Neural progenitor cell (in vitro differentiated cells): ENCODE measurements at regions not wholly inside any gene's neighbourhood (a gene's known extent, or its start where the extent isn't known, plus 50 kb on each side); places are given as distances from the start of the nearest gene placed in this dataset.

Experiments used
- DNase-seq: peaks from one replicate; pipeline ENCODE4 v3.0.0-alpha.2; 2016; ENCODE audit warnings: low spot score
- H2AFZ ChIP-seq: fragments of 200-600 bp; sonication (generic); replicated peaks from 2 replicates; pipeline ENCODE4 v1.6.1; 2016; ENCODE audit warnings: antibody characterized with exemption
- H3F3A ChIP-seq: fragments of 200-600 bp; sonication (generic); 2 replicates; pipeline ENCODE4 v1.6.1; 2016; ENCODE audit warnings: antibody characterized with exemption, low read depth
- H3K27ac ChIP-seq: fragments of 200-600 bp; sonication (generic); 2 replicates; pipeline ENCODE4 v1.5.1; 2016; ENCODE audit warnings: mild to moderate bottlenecking
- H3K27me3 ChIP-seq: fragments of 200-600 bp; sonication (generic); 2 replicates; pipeline ENCODE4 v1.6.1; 2016; ENCODE audit warnings: mild to moderate bottlenecking, moderate library complexity
- H3K36me3 ChIP-seq: fragments of 200-600 bp; sonication (generic); 2 replicates; pipeline ENCODE4 v1.5.1; 2016
- H3K4me1 ChIP-seq: fragments of 200-600 bp; sonication (generic); 2 replicates; pipeline ENCODE4 v1.6.1; 2016; ENCODE audit warnings: mixed run types
- H3K4me2 ChIP-seq: fragments of 200-600 bp; sonication (generic); 2 replicates; pipeline ENCODE4 v1.6.1; 2016
- H3K4me3 ChIP-seq: fragments of 200-600 bp; sonication (generic); 2 replicates; pipeline ENCODE4 v1.5.1; 2016
- H3K79me2 ChIP-seq: fragments of 200-600 bp; sonication (generic); 2 replicates; pipeline ENCODE4 v1.6.1; 2016; ENCODE audit warnings: low read depth
- H3K9ac ChIP-seq: fragments of 200-600 bp; sonication (generic); 2 replicates; pipeline ENCODE4 v1.6.1; 2016
- H3K9me3 ChIP-seq: fragments of 200-600 bp; sonication (generic); 2 replicates; pipeline ENCODE4 v1.5.1; 2016; ENCODE audit warnings: low read depth
- H4K20me1 ChIP-seq: fragments of 200-600 bp; sonication (generic); 2 replicates; pipeline ENCODE4 v1.6.1; 2016; ENCODE audit warnings: low read depth
- H3K27ac Mint-ChIP-seq: 3 replicates; pipeline ENCODE4 v1.8.0; 2021; ENCODE audit warnings: mixed read lengths
- H3K27me3 Mint-ChIP-seq: 2 replicates; pipeline ENCODE4 v1.8.0; 2022; ENCODE audit warnings: low read depth, mild to moderate bottlenecking, inconsistent platforms, moderate library complexity, mixed read lengths; ENCODE audit not compliant: insufficient read depth
- H3K36me3 Mint-ChIP-seq: 3 replicates; pipeline ENCODE4 v1.8.0; 2021; ENCODE audit warnings: mixed read lengths
- H3K4me1 Mint-ChIP-seq: 3 replicates; pipeline ENCODE4 v1.8.0; 2021; ENCODE audit warnings: mixed read lengths
- H3K4me3 Mint-ChIP-seq: 3 replicates; pipeline ENCODE4 v1.8.0; 2021; ENCODE audit warnings: mild to moderate bottlenecking, moderate library complexity, mixed read lengths
- H3K9me3 Mint-ChIP-seq: 3 replicates; pipeline ENCODE4 v1.8.0; 2020; ENCODE audit warnings: mixed read lengths
- CTCF ChIP-seq: fragments of 200-600 bp; sonication (generic); IDR thresholded peaks from 2 replicates; pipeline ENCODE4 v1.5.1; 2017; ENCODE audit warnings: antibody characterized with exemption, mild to moderate bottlenecking
- EZH2 ChIP-seq: fragments of 200-600 bp; sonication (generic); IDR thresholded peaks from 2 replicates; pipeline ENCODE4 v1.6.1; 2017; ENCODE audit warnings: antibody characterized with exemption, mild to moderate bottlenecking, moderate library complexity
- EZH2phosphoT487 ChIP-seq: fragments of 200-600 bp; sonication (generic); IDR thresholded peaks from 2 replicates; pipeline ENCODE4 v1.6.1; 2017; ENCODE audit warnings: antibody characterized with exemption

GRCh38 chr15:66875588-66876420, 173.8 kb downstream of the SMAD6 start:
- no peak overlapping the region for H3K27ac ChIP-seq
- no peak overlapping the region for H2AFZ ChIP-seq
- no peaks in the 10 kb centered on the region for H3K36me3 ChIP-seq
- no peaks in the 10 kb centered on the region for H3K79me2 ChIP-seq
- no peak overlapping the region for H3K9ac ChIP-seq
- peaks cover 8% of the 10 kb centered on the region for H3K4me1 Mint-ChIP-seq
- no peak for DNase-seq
- H3K36me3 Mint-ChIP-seq: no peaks in the 10 kb centered on the region
- TF ChIP-seq CTCF (no peak), EZH2 (no peak), EZH2phosphoT487 (no peak)
- H3F3A ChIP-seq: peaks cover 3% of the 10 kb centered on the region
- H3K9me3 Mint-ChIP-seq: no peaks in the 10 kb centered on the region
- H3K4me3 ChIP-seq: no peak overlapping the region
- H3K27me3 ChIP-seq: no peaks in the 10 kb centered on the region
- no peak overlapping the region for H3K27ac Mint-ChIP-seq
- H4K20me1 ChIP-seq: no peaks in the 10 kb centered on the region
- peaks cover 13% of the 10 kb centered on the region for H3K27me3 Mint-ChIP-seq
- H3K4me3 Mint-ChIP-seq: no peak overlapping the region
- H3K4me1 ChIP-seq: no peaks in the 10 kb centered on the region
- no peaks in the 10 kb centered on the region for H3K9me3 ChIP-seq
- H3K4me2 ChIP-seq: no peak overlapping the region

- Histone ChIP-seq H3F3A (peaks cover 3% of the 10 kb centered on the region), H3K4me3 (no peak overlapping the region), H3K27me3 (no peaks in the 10 kb centered on the region), H3K4me2 (no peak overlapping the region), H2AFZ (no peak overlapping the region), H3K79me2 (no peaks in the 10 kb centered on the region), H3K27ac (no peak overlapping the region), H3K9me3 (no peaks in the 10 kb centered on the region), H3K36me3 (no peaks in the 10 kb centered on the region), H3K9ac (no peak overlapping the region), H3K4me1 (no peaks in the 10 kb centered on the region), H4K20me1 (no peaks in the 10 kb centered on the region)
- no peak for DNase-seq
- no peaks in the 10 kb centered on the region for H3K9me3 Mint-ChIP-seq
- peaks cover 14% of the 10 kb centered on the region for H3K27me3 Mint-ChIP-seq
- no peak overlapping the region for H3K27ac Mint-ChIP-seq
- no peaks in the 10 kb centered on the region for H3K36me3 Mint-ChIP-seq
- H3K4me1 Mint-ChIP-seq: peaks cover 12% of the 10 kb centered on the region
- H3K4me3 Mint-ChIP-seq: no peak overlapping the region
- TF ChIP-seq CTCF (no peak), EZH2phosphoT487 (no peak)
Observed at GRCh38 chr15:66876421-66876730, 174.3 kb downstream of the SMAD6 start.

- Histone ChIP-seq H3K27me3 (no peaks in the 10 kb centered on the region), H3K4me3 (no peak overlapping the region), H3K79me2 (no peaks in the 10 kb centered on the region), H2AFZ (no peak overlapping the region), H4K20me1 (no peaks in the 10 kb centered on the region), H3K9ac (no peak overlapping the region), H3K4me2 (no peak overlapping the region), H3F3A (peaks cover 3% of the 10 kb centered on the region), H3K36me3 (no peaks in the 10 kb centered on the region), H3K9me3 (no peaks in the 10 kb centered on the region), H3K27ac (no peak overlapping the region), H3K4me1 (no peaks in the 10 kb centered on the region)
- DNase-seq: no peak
- Mint-ChIP-seq H3K27ac (peak overlapping the region; percentile 46), H3K4me1 (peaks cover 14% of the 10 kb centered on the region), H3K4me3 (no peak overlapping the region), H3K27me3 (peaks cover 14% of the 10 kb centered on the region), H3K9me3 (no peaks in the 10 kb centered on the region), H3K36me3 (no peaks in the 10 kb centered on the region)
- TF ChIP-seq EZH2: no peak
- no peak for TF ChIP-seq EZH2phosphoT487
- TF ChIP-seq CTCF: no peak
Observed at GRCh38 chr15:66876731-66877476, 174.9 kb downstream of the SMAD6 start.
